LNCAP (cell line): ENCODE measurements at regions not wholly inside any gene's neighbourhood (a gene's known extent, or its start where the extent isn't known, plus 50 kb on each side); places are given as distances from the start of the nearest gene placed in this dataset.

ENCODE experiments used
- TF ChIP-seq, protein P1 (sequence below): fragments of 450-650 bp; IDR thresholded peaks from 2 replicates; pipeline ENCODE4 v1.5.1; 2017; ENCODE audit warnings: mild to moderate bottlenecking

DNA sequence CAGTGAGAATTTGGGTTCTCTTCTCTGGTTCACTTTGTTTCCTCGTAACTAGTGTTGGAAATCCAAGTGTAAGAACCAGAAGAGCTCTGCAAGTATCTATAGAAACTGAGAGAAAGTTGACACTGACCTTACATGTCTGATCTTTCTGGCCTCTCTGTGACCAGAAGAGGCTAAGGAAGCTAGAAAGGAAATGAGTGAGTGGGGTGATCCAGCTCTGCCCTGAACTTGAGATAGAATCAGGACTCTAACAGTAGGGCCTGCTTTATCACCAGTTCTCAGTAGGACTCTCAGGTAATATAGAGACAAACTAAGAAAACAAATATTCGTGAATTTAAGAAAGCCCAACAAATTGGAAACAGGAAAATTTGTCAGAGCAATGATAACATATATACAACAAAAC, 441.2 kb upstream of the ZNF804A start:
- TF ChIP-seq, protein P1, sequence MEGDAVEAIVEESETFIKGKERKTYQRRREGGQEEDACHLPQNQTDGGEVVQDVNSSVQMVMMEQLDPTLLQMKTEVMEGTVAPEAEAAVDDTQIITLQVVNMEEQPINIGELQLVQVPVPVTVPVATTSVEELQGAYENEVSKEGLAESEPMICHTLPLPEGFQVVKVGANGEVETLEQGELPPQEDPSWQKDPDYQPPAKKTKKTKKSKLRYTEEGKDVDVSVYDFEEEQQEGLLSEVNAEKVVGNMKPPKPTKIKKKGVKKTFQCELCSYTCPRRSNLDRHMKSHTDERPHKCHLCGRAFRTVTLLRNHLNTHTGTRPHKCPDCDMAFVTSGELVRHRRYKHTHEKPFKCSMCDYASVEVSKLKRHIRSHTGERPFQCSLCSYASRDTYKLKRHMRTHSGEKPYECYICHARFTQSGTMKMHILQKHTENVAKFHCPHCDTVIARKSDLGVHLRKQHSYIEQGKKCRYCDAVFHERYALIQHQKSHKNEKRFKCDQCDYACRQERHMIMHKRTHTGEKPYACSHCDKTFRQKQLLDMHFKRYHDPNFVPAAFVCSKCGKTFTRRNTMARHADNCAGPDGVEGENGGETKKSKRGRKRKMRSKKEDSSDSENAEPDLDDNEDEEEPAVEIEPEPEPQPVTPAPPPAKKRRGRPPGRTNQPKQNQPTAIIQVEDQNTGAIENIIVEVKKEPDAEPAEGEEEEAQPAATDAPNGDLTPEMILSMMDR = no peak

GRCh38 chr2:184162426-184162825, 435.9 kb upstream of the ZNF804A start:
- TF ChIP-seq, protein P1 = no peak

DNA sequence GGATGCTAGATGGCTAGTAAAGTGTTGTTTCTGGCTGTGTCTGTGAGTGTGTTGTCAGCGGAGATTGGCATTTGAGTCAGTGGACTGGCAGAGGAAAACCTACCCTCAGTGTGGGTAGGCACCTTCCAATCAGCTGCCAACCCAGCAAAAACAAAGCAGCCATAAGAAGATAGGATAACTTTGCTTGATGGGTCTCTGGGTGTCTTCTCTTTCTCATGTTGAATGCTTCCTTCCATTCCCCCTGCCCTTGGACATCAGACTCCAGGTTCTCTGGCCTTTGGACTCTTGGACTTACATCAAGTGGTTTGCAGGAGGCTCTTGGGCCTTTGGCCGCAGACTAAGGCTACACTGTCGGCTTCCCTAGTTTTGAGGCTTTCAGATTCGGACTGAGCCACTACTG, 429.0 kb upstream of the ZNF804A start:
- TF ChIP-seq, protein P1 = no peak

DNA sequence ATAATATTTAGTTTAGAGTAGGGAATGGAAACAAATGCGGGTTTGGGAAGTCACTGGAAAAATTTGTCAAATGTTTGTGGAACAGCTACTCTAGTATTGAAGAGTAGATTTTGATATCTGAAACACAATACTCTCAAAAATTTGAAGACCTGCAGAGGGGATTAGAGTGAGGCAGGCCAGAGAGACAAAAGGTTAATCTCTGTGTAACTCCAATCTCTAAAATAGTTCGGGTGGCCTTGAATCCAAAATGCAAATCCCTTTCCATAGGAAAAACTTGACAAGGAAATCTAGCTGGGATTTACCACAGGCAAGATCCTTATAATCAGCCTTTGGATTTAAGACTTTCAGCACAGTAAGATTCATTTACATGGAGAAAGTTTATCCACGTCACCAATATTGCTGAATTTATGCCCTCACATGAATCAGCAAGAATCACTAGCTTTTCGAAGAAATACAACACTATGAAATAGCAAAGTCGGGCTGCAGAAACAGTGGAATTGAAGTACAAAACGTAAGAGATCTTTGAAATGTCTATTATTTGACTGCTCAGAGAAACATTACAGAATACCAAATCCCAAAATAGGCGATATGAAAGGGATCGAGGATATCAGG, 423.7 kb upstream of the ZNF804A start:
- TF ChIP-seq, protein P1 = no peak

GRCh38 chr2:184178229-184178628, 420.1 kb upstream of the ZNF804A start:
- TF ChIP-seq, protein P1 = no peak

DNA sequence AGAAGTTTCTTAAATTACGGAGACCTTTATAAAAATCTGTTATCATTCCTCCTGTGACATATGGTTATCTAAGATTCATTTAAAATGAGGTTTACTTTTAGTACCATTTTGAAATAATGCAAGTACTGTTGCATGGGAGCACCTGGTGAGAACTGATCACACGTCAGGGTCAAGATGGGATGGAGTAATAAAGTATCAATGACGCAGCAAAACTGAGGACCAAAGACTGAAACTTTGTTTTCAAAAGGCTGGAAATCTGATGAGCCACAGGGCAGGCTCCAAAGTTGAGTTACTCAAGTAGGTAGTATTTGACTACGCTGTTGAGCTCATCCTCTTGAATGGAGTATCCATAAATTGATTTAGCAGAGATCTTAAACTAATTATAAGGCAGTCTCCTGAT, 411.9 kb upstream of the ZNF804A start:
- TF ChIP-seq, protein P1 = no peak

DNA sequence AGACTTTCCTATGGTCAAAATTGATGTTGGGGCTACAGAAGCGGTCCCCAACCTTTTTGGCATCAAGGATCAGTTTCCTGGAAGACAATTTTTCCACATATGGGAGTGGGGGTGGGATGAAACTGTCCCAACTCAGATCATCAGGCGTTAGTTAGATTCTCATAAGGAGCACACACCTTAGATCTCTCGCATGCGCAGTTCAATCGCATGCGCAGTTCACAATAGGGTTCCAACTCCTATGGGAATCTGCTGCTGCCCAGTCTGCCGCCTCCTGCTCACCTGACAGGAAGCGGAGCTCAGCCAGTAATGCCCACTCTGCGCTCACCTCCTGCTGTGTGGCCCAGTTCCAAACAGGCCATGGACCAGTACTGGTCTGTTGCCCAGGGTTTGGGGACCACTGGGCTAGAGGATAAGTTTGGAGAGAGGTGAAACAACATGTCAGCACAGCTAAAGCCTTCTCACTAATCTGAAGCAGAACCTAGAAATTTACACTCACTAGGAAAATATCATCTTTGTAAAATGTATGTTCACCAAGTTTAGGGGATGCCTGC, 410.8 kb upstream of the ZNF804A start:
- TF ChIP-seq, protein P1 = no peak

DNA sequence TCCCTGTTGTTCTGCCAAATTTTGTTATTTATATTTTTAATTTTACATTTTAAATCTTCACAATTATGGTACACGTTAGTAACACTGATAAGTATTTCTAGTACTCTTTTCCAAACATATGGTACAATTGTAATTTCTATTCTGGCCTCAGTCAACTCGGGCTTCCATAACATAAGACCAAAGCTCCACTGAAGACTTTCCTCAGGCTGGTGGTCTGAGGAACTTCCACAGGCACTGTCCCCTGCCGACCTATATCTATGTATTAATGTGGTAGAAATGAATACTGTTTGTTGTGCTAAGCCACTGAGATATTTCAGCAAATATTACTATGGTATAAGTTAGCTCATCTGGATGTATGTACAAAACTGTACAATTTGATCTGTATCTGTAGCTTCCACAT, 407.6 kb upstream of the ZNF804A start:
- TF ChIP-seq, protein P1 = no peak
